ENCODE measurements at regions not wholly inside any gene's neighbourhood (a gene's known extent, or its start where the extent isn't known, plus 50 kb on each side); places are given as distances from the start of the nearest gene placed in this dataset.

DNA sequence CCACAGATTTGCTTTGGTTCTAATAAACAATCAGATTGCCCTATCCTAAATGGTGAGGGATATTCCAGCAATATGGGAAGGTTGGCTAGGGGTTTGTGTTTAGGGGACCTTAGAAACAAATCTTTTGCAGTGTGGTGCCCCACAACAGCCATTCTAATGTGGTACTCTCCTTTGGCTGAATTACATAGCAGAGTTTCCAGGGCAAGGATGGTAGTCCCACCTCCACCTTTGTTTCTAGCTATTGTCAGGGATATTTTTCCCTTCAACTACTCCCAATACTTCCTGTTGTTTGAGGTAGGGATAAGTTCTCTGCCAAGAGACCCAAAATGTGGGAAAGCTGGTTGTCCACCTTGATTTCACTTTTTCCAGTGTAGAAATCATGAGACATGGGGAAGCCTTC lies 494.7 kb upstream of the CHORDC1 start:
- no peak overlapping the region for H2BK5ac ChIP-seq (ENCODE audit: low read depth, low read length, poor library complexity, severe bottlenecking)

More for the DNA sequence above, 494.7 kb upstream of the CHORDC1 start:
- Histone ChIP-seq H3K79me1 (ENCODE audit: low read depth in 1 of 2, low read length in 2 of 2) (no peaks in the 10 kb centered on the region), H3K14ac (replicated peaks; ENCODE audit: low read depth, low read length) (no peak overlapping the region), H3K9me3 (ENCODE audit: control insufficient read depth, insufficient read depth, low read length) (peaks cover 2% of the 10 kb centered on the region), H2AK9ac (replicated peaks; ENCODE audit: low read depth, low read length, poor library complexity) (no peak overlapping the region), H2BK20ac (ENCODE audit: low read depth, low read length) (no peak overlapping the region), H3K18ac (ENCODE audit: low read depth, low read length) (no peak overlapping the region), H2BK120ac (ENCODE audit: low read depth, low read length) (no peak overlapping the region), H3K36me3 (ENCODE audit: control insufficient read depth, insufficient read depth, low read length) (no peaks in the 10 kb centered on the region), H2BK15ac (ENCODE audit: low read depth, low read length) (no peak overlapping the region), H3K4me2 (ENCODE audit: low read depth, low read length) (no peak overlapping the region), H3K27ac (ENCODE audit: insufficient read depth, low read length) (no peak overlapping the region), H4K20me1 (ENCODE audit: insufficient read depth, low read length) (no peaks in the 10 kb centered on the region), H4K8ac (ENCODE audit: low read depth in 2 of 2, low read length in 2 of 2) (no peak overlapping the region), H2AFZ (replicated peaks; ENCODE audit: low read length, poor library complexity) (no peak overlapping the region), H2AK5ac (ENCODE audit: low read depth, low read length) (no peak overlapping the region), H3K9me1 (ENCODE audit: insufficient read depth, low read length) (no peaks in the 10 kb centered on the region), H4K5ac (ENCODE audit: low read depth, low read length) (no peak overlapping the region), H3K4me3 (ENCODE audit: insufficient read depth, low read depth, low read length) (no peak overlapping the region), H4K91ac (ENCODE audit: insufficient read depth, low read depth, low read length) (no peak overlapping the region), H3K56ac (ENCODE audit: extremely low read depth, insufficient read depth, low read length) (no peak overlapping the region), H3K4ac (ENCODE audit: low read depth, low read length) (no peak overlapping the region), H3K23ac (ENCODE audit: low read depth, low read length) (no peak overlapping the region), H3K4me1 (ENCODE audit: control insufficient read depth, insufficient read depth, low read length) (no peaks in the 10 kb centered on the region), H3K9ac (ENCODE audit: low read depth, low read length) (no peak overlapping the region), H3K27me3 (ENCODE audit: control insufficient read depth, insufficient read depth, low read length) (no peaks in the 10 kb centered on the region)
- no peak for ATAC-seq (ENCODE audit: low read depth)
- POLR2A ChIA-PET (ENCODE audit: unreplicated experiment): no interaction called here
- dilution Hi-C loops (cut with HindIII; ENCODE audit: low sequenced_read_pairs, unreplicated experiment): no loop called here
- CTCF ChIA-PET: no interaction called here
- no TSS peak for BruUV-seq (replicated peaks)
- no peak for DNase-seq
- TF ChIP-seq MAFK (IDR thresholded peaks at IDR 0.05; ENCODE audit: low read depth, low read length) (no peak), MAZ (IDR thresholded peaks at IDR 0.05; ENCODE audit: borderline replicate concordance, low read depth, low read length) (no peak), NFE2L2 (IDR thresholded peaks at IDR 0.05; ENCODE audit: low read depth, low read length) (no peak), SMC3 (IDR thresholded peaks at IDR 0.05; ENCODE audit: low read depth, low read length) (no peak)
- TF ChIP-seq, protein P1, sequence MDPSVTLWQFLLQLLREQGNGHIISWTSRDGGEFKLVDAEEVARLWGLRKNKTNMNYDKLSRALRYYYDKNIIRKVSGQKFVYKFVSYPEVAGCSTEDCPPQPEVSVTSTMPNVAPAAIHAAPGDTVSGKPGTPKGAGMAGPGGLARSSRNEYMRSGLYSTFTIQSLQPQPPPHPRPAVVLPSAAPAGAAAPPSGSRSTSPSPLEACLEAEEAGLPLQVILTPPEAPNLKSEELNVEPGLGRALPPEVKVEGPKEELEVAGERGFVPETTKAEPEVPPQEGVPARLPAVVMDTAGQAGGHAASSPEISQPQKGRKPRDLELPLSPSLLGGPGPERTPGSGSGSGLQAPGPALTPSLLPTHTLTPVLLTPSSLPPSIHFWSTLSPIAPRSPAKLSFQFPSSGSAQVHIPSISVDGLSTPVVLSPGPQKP (IDR thresholded peaks at IDR 0.05; ENCODE audit: borderline replicate concordance, low read depth, low read length): no peak
- intact Hi-C loops (cut with micrococcal nuclease): no loop called here
- in situ Hi-C loops (cut with MboI; ENCODE audit: low sequenced_read_pairs): no loop called here

Measured in IMR-90 (cell line).